Central memory CD8-positive, alpha-beta T cell (primary cell): ENCODE measurements at regions not wholly inside any gene's neighbourhood (a gene's known extent, or its start where the extent isn't known, plus 50 kb on each side); places are given as distances from the start of the nearest gene placed in this dataset.

Experiments used
- ATAC-seq: fragments of 150-1000 bp; cut with Tn5 transposase; replicated peaks from 2 replicates; pipeline ENCODE4 v1.10.0; 2022; ENCODE audit warnings: mild to moderate bottlenecking, moderate FRiP score, moderate number of reproducible peaks; ENCODE audit not compliant: poor library complexity, severe bottlenecking; ENCODE audit errors: extremely low read depth
- DNase-seq, 2 donors: peaks; one replicate each; pipeline ENCODE4 v3.0.0; 2021; ENCODE audit warnings: low spot score in 2 of 2
- H3K27ac Mint-ChIP-seq: one replicate; pipeline ENCODE4 v1.8.0; 2022; ENCODE audit warnings: low read depth, mild to moderate bottlenecking, moderate library complexity, mixed read lengths
- H3K27me3 Mint-ChIP-seq: one replicate; pipeline ENCODE4 v1.8.0; 2022; ENCODE audit warnings: mixed read lengths
- H3K36me3 Mint-ChIP-seq: one replicate; pipeline ENCODE4 v1.8.0; 2022; ENCODE audit warnings: mild to moderate bottlenecking, moderate library complexity, mixed read lengths; ENCODE audit not compliant: insufficient read depth
- H3K4me1 Mint-ChIP-seq: one replicate; pipeline ENCODE4 v1.8.0; 2022; ENCODE audit warnings: mixed read lengths
- H3K4me3 Mint-ChIP-seq: one replicate; pipeline ENCODE4 v1.8.0; 2022; ENCODE audit warnings: mild to moderate bottlenecking, moderate library complexity, mixed read lengths
- H3K9me3 Mint-ChIP-seq: one replicate; pipeline ENCODE4 v1.8.0; 2022; ENCODE audit warnings: mixed read lengths

GRCh38 chr14:53452005-53452673 is 299.0 kb upstream of the DDHD1 start:
- Mint-ChIP-seq H3K27me3 (no peaks in the 10 kb centered on the region), H3K9me3 (no peaks in the 10 kb centered on the region), H3K36me3 (no peaks in the 10 kb centered on the region), H3K27ac (no peak overlapping the region), H3K4me3 (no peak overlapping the region), H3K4me1 (no peaks in the 10 kb centered on the region)
- no peak for DNase-seq
- ATAC-seq = no peak

GRCh38 chr14:53450871-53451270 is 297.7 kb upstream of the DDHD1 start:
- Mint-ChIP-seq H3K4me1 (no peaks in the 10 kb centered on the region), H3K4me3 (no peak overlapping the region), H3K36me3 (no peaks in the 10 kb centered on the region), H3K27ac (no peak overlapping the region), H3K27me3 (no peaks in the 10 kb centered on the region), H3K9me3 (no peaks in the 10 kb centered on the region)
- DNase-seq (no peak), ATAC-seq (no peak)

- H3K9me3 Mint-ChIP-seq = peaks cover 7% of the 10 kb centered on the region
- no peak overlapping the region for H3K4me3 Mint-ChIP-seq
- ATAC-seq (no peak), DNase-seq (no peak)
- no peaks in the 10 kb centered on the region for H3K36me3 Mint-ChIP-seq
- H3K4me1 Mint-ChIP-seq = no peaks in the 10 kb centered on the region
- no peaks in the 10 kb centered on the region for H3K27me3 Mint-ChIP-seq
- no peak overlapping the region for H3K27ac Mint-ChIP-seq
These were observed 295.6 kb upstream of the DDHD1 start for GRCh38 chr14:53448682-53449081.

- ATAC-seq = no peak
- peaks cover 7% of the 10 kb centered on the region for H3K9me3 Mint-ChIP-seq
These were observed 291.7 kb upstream of the DDHD1 start for GRCh38 chr14:53444677-53445312.

GRCh38 chr14:53441789-53442188 is 288.7 kb upstream of the DDHD1 start:
- H3K27ac Mint-ChIP-seq = no peak overlapping the region
- H3K4me3 Mint-ChIP-seq = no peak overlapping the region
- H3K36me3 Mint-ChIP-seq = no peaks in the 10 kb centered on the region
- peaks cover 13% of the 10 kb centered on the region for H3K9me3 Mint-ChIP-seq
- no peak for DNase-seq
- H3K27me3 Mint-ChIP-seq = no peaks in the 10 kb centered on the region
- ATAC-seq = no peak
- no peaks in the 10 kb centered on the region for H3K4me1 Mint-ChIP-seq

More at GRCh38 chr14:53444677-53445312, 291.7 kb upstream of the DDHD1 start:
- Mint-ChIP-seq H3K4me1 (no peaks in the 10 kb centered on the region), H3K27me3 (no peaks in the 10 kb centered on the region), H3K4me3 (no peak overlapping the region), H3K27ac (no peak overlapping the region), H3K36me3 (no peaks in the 10 kb centered on the region)
- DNase-seq = no peak

- no peak for ATAC-seq
- H3K4me3 Mint-ChIP-seq = no peak overlapping the region
- DNase-seq = no peak
- no peaks in the 10 kb centered on the region for H3K4me1 Mint-ChIP-seq
- H3K27ac Mint-ChIP-seq = no peak overlapping the region
- no peaks in the 10 kb centered on the region for H3K36me3 Mint-ChIP-seq
- peaks cover 11% of the 10 kb centered on the region for H3K9me3 Mint-ChIP-seq
- H3K27me3 Mint-ChIP-seq = no peaks in the 10 kb centered on the region
These were observed 284.7 kb upstream of the DDHD1 start for GRCh38 chr14:53437858-53438257.

- Mint-ChIP-seq H3K27ac (no peak overlapping the region), H3K27me3 (no peaks in the 10 kb centered on the region)
- no peak for DNase-seq
These were observed 279.3 kb upstream of the DDHD1 start for GRCh38 chr14:53432378-53432802.

GRCh38 chr14:53430870-53431269 is 277.7 kb upstream of the DDHD1 start:
- no peaks in the 10 kb centered on the region for H3K4me1 Mint-ChIP-seq
- no peak for DNase-seq
- no peak overlapping the region for H3K27ac Mint-ChIP-seq
- ATAC-seq = no peak
- no peaks in the 10 kb centered on the region for H3K36me3 Mint-ChIP-seq
- H3K27me3 Mint-ChIP-seq = no peaks in the 10 kb centered on the region
- no peak overlapping the region for H3K4me3 Mint-ChIP-seq
- H3K9me3 Mint-ChIP-seq = peaks cover 23% of the 10 kb centered on the region

More at GRCh38 chr14:53432378-53432802, 279.3 kb upstream of the DDHD1 start:
- Mint-ChIP-seq H3K9me3 (peaks cover 11% of the 10 kb centered on the region), H3K36me3 (no peaks in the 10 kb centered on the region), H3K4me3 (no peak overlapping the region), H3K4me1 (no peaks in the 10 kb centered on the region)
- no peak for ATAC-seq

- no peak overlapping the region for H3K27ac Mint-ChIP-seq
- no peak overlapping the region for H3K4me3 Mint-ChIP-seq
- no peaks in the 10 kb centered on the region for H3K36me3 Mint-ChIP-seq
- H3K4me1 Mint-ChIP-seq = no peaks in the 10 kb centered on the region
- no peak for DNase-seq
- no peak for ATAC-seq
- H3K27me3 Mint-ChIP-seq = no peaks in the 10 kb centered on the region
- peaks cover 8% of the 10 kb centered on the region for H3K9me3 Mint-ChIP-seq
These were observed 259.9 kb upstream of the DDHD1 start for GRCh38 chr14:53412819-53413675.

- DNase-seq (no peak), ATAC-seq (no peak)
- Mint-ChIP-seq H3K4me1 (no peaks in the 10 kb centered on the region), H3K36me3 (no peaks in the 10 kb centered on the region), H3K27ac (no peak overlapping the region), H3K4me3 (no peak overlapping the region), H3K9me3 (no peaks in the 10 kb centered on the region), H3K27me3 (no peaks in the 10 kb centered on the region)
These were observed 258.0 kb upstream of the DDHD1 start for GRCh38 chr14:53411125-53411524.

GRCh38 chr14:53409969-53410368 is 256.8 kb upstream of the DDHD1 start:
- no peaks in the 10 kb centered on the region for H3K36me3 Mint-ChIP-seq

GRCh38 chr14:53409289-53409688 is 256.2 kb upstream of the DDHD1 start:
- no peak for DNase-seq
- no peak for ATAC-seq
- no peaks in the 10 kb centered on the region for H3K4me1 Mint-ChIP-seq

More at GRCh38 chr14:53409969-53410368, 256.8 kb upstream of the DDHD1 start:
- H3K4me3 Mint-ChIP-seq = no peak overlapping the region
- no peaks in the 10 kb centered on the region for H3K4me1 Mint-ChIP-seq
- no peaks in the 10 kb centered on the region for H3K9me3 Mint-ChIP-seq
- DNase-seq (no peak), ATAC-seq (no peak)
- no peak overlapping the region for H3K27ac Mint-ChIP-seq
- no peaks in the 10 kb centered on the region for H3K27me3 Mint-ChIP-seq

More at GRCh38 chr14:53409289-53409688, 256.2 kb upstream of the DDHD1 start:
- H3K9me3 Mint-ChIP-seq = no peaks in the 10 kb centered on the region
- H3K27me3 Mint-ChIP-seq = no peaks in the 10 kb centered on the region
- H3K27ac Mint-ChIP-seq = no peak overlapping the region
- no peak overlapping the region for H3K4me3 Mint-ChIP-seq
- no peaks in the 10 kb centered on the region for H3K36me3 Mint-ChIP-seq
